CD14-positive monocyte (primary cell): ENCODE measurements at regions not wholly inside any gene's neighbourhood (a gene's known extent, or its start where the extent isn't known, plus 50 kb on each side); places are given as distances from the start of the nearest gene placed in this dataset.
A peak's percentile ranks its signal among the peaks of the same experiment; 100 is the strongest.

Source experiments
- DNase-seq, 3 donors: peaks; one replicate each; pipeline ENCODE4 v3.0.0-alpha.2; 2011 to 2022
- H2AFZ ChIP-seq: 2 replicates; pipeline ENCODE4 v1.6.0; 2012; ENCODE audit warnings: mild to moderate bottlenecking, low read depth, low read length, inconsistent platforms; ENCODE audit not compliant: insufficient read depth, poor library complexity, severe bottlenecking
- H3K27ac ChIP-seq, 2 donors: 1 replicate in 1 of 2; 2 replicates in 1 of 2; pipeline ENCODE4 v1.5.1; 2012 to 2013; ENCODE audit warnings: low read length in 2 of 2, control low read depth in 1 of 2, inconsistent platforms in 1 of 2, low read depth in 1 of 2, mild to moderate bottlenecking in 1 of 2
- H3K27me3 ChIP-seq, 2 donors: one replicate each; pipeline versions ENCODE4 v1.6.0 to v1.6.1; 2011 to 2013; ENCODE audit warnings: low read length in 2 of 2; ENCODE audit not compliant: control insufficient read depth in 2 of 2, insufficient read depth in 2 of 2
- H3K36me3 ChIP-seq, 2 donors: replicated peaks in 1 of 2; 1 replicate in 1 of 2; 2 replicates in 1 of 2; pipeline versions ENCODE4 v1.5.1 to v1.6.1; 2012 to 2013; ENCODE audit warnings: low read length in 2 of 2, control low read depth in 1 of 2, inconsistent platforms in 1 of 2, mild to moderate bottlenecking in 1 of 2; ENCODE audit not compliant: insufficient read depth in 2 of 2, control insufficient read depth in 1 of 2
- H3K4me1 ChIP-seq, 2 donors: 1 replicate in 1 of 2; 2 replicates in 1 of 2; pipeline versions ENCODE4 v1.5.1 to v1.6.1; 2012 to 2013; ENCODE audit warnings: low read length in 2 of 2, control low read depth in 1 of 2, inconsistent platforms in 1 of 2, mild to moderate bottlenecking in 1 of 2, moderate library complexity in 1 of 2; ENCODE audit not compliant: insufficient read depth in 2 of 2, control insufficient read depth in 1 of 2
- H3K4me2 ChIP-seq: replicated peaks from 2 replicates; pipeline ENCODE3; 2012; ENCODE audit warnings: low read length, moderate library complexity, mild to moderate bottlenecking; ENCODE audit not compliant: poor library complexity, severe bottlenecking; ENCODE audit errors: extremely low read depth
- H3K4me3 ChIP-seq, 3 experiments: fragments of 200-600 bp in 1 of 3; sonication (generic) in 1 of 3; replicated peaks in 1 of 3; 1 replicate in 2 of 3; 2 replicates in 1 of 3; pipeline ENCODE4 v1.5.1; 2011 to 2013; ENCODE audit warnings: low read length in 3 of 3, mild to moderate bottlenecking in 3 of 3, control low read depth in 2 of 3, low read depth in 2 of 3, inconsistent platforms in 1 of 3, moderate library complexity in 1 of 3
- H3K79me2 ChIP-seq: 2 replicates; pipeline ENCODE4 v1.6.0; 2012; ENCODE audit warnings: mild to moderate bottlenecking, control low read depth, inconsistent platforms, low read length, moderate library complexity; ENCODE audit not compliant: insufficient read depth
- H3K9ac ChIP-seq: 2 replicates; pipeline ENCODE4 v1.6.0; 2017; ENCODE audit warnings: low read length, mild to moderate bottlenecking; ENCODE audit not compliant: insufficient read depth, poor library complexity, severe bottlenecking
- H3K9me3 ChIP-seq, 2 donors: replicated peaks in 1 of 2; 1 replicate in 1 of 2; 2 replicates in 1 of 2; pipeline versions ENCODE4 v1.5.1 to v1.6.1; 2012 to 2013; ENCODE audit warnings: low read length in 2 of 2, control low read depth in 1 of 2; ENCODE audit not compliant: control insufficient read depth in 1 of 2, insufficient read depth in 1 of 2
- H4K20me1 ChIP-seq: 2 replicates; pipeline ENCODE4 v1.6.0; 2012; ENCODE audit warnings: mild to moderate bottlenecking, low read length, control low read depth, moderate library complexity; ENCODE audit not compliant: insufficient read depth
- H3K27ac Mint-ChIP-seq, 7 donors: one replicate each; pipeline ENCODE4 v1.8.0; 2020; ENCODE audit warnings: mild to moderate bottlenecking in 7 of 7, mixed read lengths in 7 of 7, moderate library complexity in 6 of 7, inconsistent platforms in 2 of 7
- H3K27me3 Mint-ChIP-seq, 3 donors: one replicate each; pipeline ENCODE4 v1.8.0; 2021 to 2022; ENCODE audit warnings: low read depth in 3 of 3, mild to moderate bottlenecking in 3 of 3, mixed read lengths in 3 of 3, moderate library complexity in 3 of 3, inconsistent platforms in 1 of 3
- H3K36me3 Mint-ChIP-seq, 2 donors: one replicate each; pipeline ENCODE4 v1.8.0; 2020; ENCODE audit warnings: mixed read lengths in 2 of 2, inconsistent platforms in 1 of 2, mild to moderate bottlenecking in 1 of 2
- H3K4me1 Mint-ChIP-seq: one replicate; pipeline ENCODE4 v1.8.0; 2020; ENCODE audit warnings: mild to moderate bottlenecking, mixed read lengths
- H3K4me3 Mint-ChIP-seq, 2 donors: one replicate each; pipeline ENCODE4 v1.8.0; 2020; ENCODE audit warnings: mild to moderate bottlenecking in 2 of 2, mixed read lengths in 2 of 2, moderate library complexity in 1 of 2
- H3K9me3 Mint-ChIP-seq, 7 donors: one replicate each; pipeline ENCODE4 v1.8.0; 2020 to 2022; ENCODE audit warnings: mixed read lengths in 7 of 7, mild to moderate bottlenecking in 6 of 7, moderate library complexity in 6 of 7, inconsistent platforms in 2 of 7
- WGBS: methylation state at CpG from one replicate; pipeline ENCODE4 v1.1.5; 2013; ENCODE audit warnings: missing lambda C conversion rate; ENCODE audit not compliant: insufficient coverage; 5-methylcytosine and 5-hydroxymethylcytosine counted together
- intact Hi-C, 2 donors: fragments of 100-400 bp; cut with micrococcal nuclease; formaldehyde crosslinking; loops; one replicate each; pipeline versions ENCODE4 v1.15.0 to v1.15.1; 2023
- TF ChIP-seq, protein P1 (sequence below): fragments of 200-600 bp; IDR thresholded peaks from one replicate; pipeline ENCODE4 v1.8.0; 2022; ENCODE audit warnings: antibody characterized with exemption, mild to moderate bottlenecking

DNA sequence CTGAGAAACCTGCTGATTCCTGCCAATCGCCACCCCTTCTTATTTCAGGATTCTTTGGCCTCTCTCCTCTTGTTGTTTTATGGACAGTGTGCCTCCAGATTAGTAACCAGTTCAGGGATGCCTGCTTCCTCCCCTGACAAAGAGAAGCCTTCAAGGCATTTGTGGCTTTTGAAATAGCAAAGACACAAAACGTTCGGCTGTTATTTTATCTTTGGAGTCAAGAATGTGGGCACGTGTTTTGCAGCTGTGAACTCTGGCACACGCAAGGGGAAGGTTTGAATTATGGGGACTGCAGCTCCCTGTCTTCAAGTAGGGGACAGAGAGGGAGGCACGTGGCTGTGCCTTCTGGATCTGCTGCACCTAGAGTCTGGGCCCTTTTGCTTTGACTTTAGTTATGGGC lies 157.9 kb upstream of the GRB10 start:
- no peaks in the 10 kb centered on the region for H4K20me1 ChIP-seq
- H3K27me3 ChIP-seq = no peaks in the 10 kb centered on the region
- Mint-ChIP-seq H3K4me1 (no peaks in the 10 kb centered on the region), H3K9me3 (peaks cover under 1 to 8% (median 3%) of the 10 kb centered on the region in 7 donors), H3K36me3 (no peaks in the 10 kb centered on the region), H3K27me3 (peaks cover 2 to 5% (median 2%) of the 10 kb centered on the region in 3 donors), H3K4me3 (no peak overlapping the region), H3K27ac (peak overlapping the region in 1 of 7 donors; percentile 21)
- H3K4me1 ChIP-seq = no peaks in the 10 kb centered on the region
- no peak overlapping the region for H3K9ac ChIP-seq
- peaks cover 0 to 5% of the 10 kb centered on the region in 2 donors for H3K9me3 ChIP-seq
- no peak overlapping the region for H3K4me2 ChIP-seq
- WGBS = 79% methylated on average over 4 of the region's 6 CpGs
- H2AFZ ChIP-seq = no peak overlapping the region
- no peaks in the 10 kb centered on the region for H3K36me3 ChIP-seq
- H3K4me3 ChIP-seq = no peak overlapping the region
- no peaks in the 10 kb centered on the region for H3K79me2 ChIP-seq
- no peak overlapping the region for H3K27ac ChIP-seq
- intact Hi-C loops = no loop called here
- DNase-seq = no peak
- TF ChIP-seq, protein P1, sequence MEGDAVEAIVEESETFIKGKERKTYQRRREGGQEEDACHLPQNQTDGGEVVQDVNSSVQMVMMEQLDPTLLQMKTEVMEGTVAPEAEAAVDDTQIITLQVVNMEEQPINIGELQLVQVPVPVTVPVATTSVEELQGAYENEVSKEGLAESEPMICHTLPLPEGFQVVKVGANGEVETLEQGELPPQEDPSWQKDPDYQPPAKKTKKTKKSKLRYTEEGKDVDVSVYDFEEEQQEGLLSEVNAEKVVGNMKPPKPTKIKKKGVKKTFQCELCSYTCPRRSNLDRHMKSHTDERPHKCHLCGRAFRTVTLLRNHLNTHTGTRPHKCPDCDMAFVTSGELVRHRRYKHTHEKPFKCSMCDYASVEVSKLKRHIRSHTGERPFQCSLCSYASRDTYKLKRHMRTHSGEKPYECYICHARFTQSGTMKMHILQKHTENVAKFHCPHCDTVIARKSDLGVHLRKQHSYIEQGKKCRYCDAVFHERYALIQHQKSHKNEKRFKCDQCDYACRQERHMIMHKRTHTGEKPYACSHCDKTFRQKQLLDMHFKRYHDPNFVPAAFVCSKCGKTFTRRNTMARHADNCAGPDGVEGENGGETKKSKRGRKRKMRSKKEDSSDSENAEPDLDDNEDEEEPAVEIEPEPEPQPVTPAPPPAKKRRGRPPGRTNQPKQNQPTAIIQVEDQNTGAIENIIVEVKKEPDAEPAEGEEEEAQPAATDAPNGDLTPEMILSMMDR = no peak

DNA sequence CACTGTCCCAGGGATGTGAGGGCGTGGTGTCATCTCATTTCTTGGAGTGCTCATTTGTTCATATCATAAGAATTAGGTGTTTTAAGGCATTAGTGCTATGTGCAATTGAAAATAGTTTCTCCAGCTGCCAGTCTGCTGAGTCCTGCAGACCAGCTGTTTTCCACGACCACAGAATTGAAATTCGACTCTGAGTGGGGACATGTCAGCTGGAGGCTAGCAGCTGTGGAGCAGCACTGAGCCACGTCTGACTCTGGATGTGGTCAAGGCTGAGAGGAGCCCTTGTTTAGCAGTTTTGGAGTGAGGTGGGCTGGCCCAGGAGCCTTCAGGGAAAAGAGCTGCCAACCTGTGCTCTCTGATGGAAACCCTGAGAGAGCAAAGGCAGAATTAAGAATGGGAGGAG lies 156.3 kb upstream of the GRB10 start:
- 77% methylated on average over 4 of the region's 4 CpGs for WGBS
- Mint-ChIP-seq H3K4me1 (no peaks in the 10 kb centered on the region), H3K36me3 (no peaks in the 10 kb centered on the region), H3K27me3 (peaks cover 2 to 3% (median 2%) of the 10 kb centered on the region in 3 donors), H3K4me3 (no peak overlapping the region), H3K27ac (peak overlapping the region in 1 of 7 donors; percentile 24), H3K9me3 (peaks cover 0 to 3% (median 2%) of the 10 kb centered on the region in 7 donors)
- intact Hi-C loops = no loop called here
- Histone ChIP-seq H3K36me3 (no peaks in the 10 kb centered on the region), H4K20me1 (no peaks in the 10 kb centered on the region), H3K4me3 (no peak overlapping the region), H3K27me3 (no peaks in the 10 kb centered on the region), H3K9ac (no peak overlapping the region), H3K27ac (no peak overlapping the region), H2AFZ (no peak overlapping the region), H3K79me2 (no peaks in the 10 kb centered on the region), H3K9me3 (no peaks in the 10 kb centered on the region), H3K4me2 (no peak overlapping the region), H3K4me1 (no peaks in the 10 kb centered on the region)
- DNase-seq = no peak
- TF ChIP-seq, protein P1 = no peak
